ENCODE measurements at regions not wholly inside any gene's neighbourhood (a gene's known extent, or its start where the extent isn't known, plus 50 kb on each side); places are given as distances from the start of the nearest gene placed in this dataset.

GRCh38 chr6:85127168-85127498, 322.8 kb upstream of the NT5E start:
- TF ChIP-seq BHLHE40 (IDR thresholded peaks at IDR 0.05; ENCODE audit: low read depth, low read length) (no peak), MAZ (IDR thresholded peaks at IDR 0.05; ENCODE audit: borderline replicate concordance, low read depth, low read length) (no peak)

All from IMR-90 (cell line).